ENCODE measurements at regions not wholly inside any gene's neighbourhood (a gene's known extent, or its start where the extent isn't known, plus 50 kb on each side); places are given as distances from the start of the nearest gene placed in this dataset.

DNA sequence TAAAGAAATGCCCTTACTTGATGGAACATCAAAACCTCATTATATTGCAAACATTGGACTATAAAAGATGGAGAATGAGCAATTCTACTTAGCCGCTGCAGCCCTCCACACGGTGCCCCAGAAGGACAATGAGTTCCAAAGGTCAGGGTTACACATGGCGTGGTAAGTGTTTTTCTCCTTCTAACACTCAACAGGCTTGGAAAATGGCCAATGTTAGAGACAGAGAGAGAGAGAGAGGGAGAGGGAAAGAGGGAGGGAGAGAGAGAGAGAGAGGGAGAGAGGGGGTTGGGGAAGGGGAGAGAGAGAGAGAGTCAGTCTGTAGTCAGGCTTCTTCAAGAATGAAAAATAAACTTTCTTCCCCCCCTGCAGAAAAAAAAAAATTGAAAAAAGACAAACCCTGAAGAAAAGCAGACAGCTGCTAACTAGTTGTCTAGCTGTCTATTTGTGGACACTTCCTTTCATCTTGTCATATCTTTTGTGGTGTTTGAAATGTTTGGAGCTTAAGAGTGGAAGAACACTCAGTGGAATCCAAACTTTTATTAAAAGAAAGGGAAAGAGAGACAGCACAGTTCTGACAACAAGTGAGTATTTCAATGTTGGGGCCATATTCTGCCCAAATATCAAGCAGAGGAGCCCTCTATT is 324.8 kb downstream of the TMEM38B start:
- Histone ChIP-seq H3K27ac (ENCODE audit: low read depth in 1 of 2, low read length in 1 of 2) (no peak overlapping the region), H3K9ac (ENCODE audit: insufficient read depth in 1 of 2, low read length in 2 of 2) (no peak overlapping the region), H3K9me3 (ENCODE audit: control insufficient read depth in 4 of 4, insufficient read depth in 3 of 4, low read length in 3 of 4) (no peaks in the 10 kb centered on the region), H3K27me3 (ENCODE audit: control insufficient read depth in 3 of 3, insufficient read depth in 3 of 3, low read length in 2 of 3) (no peaks in the 10 kb centered on the region), H3K4me3 (no peak overlapping the region), H3K36me3 (ENCODE audit: control insufficient read depth in 4 of 4, insufficient read depth in 4 of 4, low read length in 4 of 4) (no peaks in the 10 kb centered on the region), H3K4me1 (ENCODE audit: control insufficient read depth in 5 of 5, insufficient read depth in 5 of 5, low read length in 5 of 5) (peaks cover 0 to 23% (median 0%) of the 10 kb centered on the region in 5 donors)
- DNase-seq (peak; percentile 40 to 90 (median 88)), ATAC-seq (ENCODE audit: insufficient read depth, low FRiP score) (no peak)
- 49 to 54% methylated on average over 3 of the region's 3 CpGs for WGBS, 2 donors
- TF ChIP-seq, protein P1, sequence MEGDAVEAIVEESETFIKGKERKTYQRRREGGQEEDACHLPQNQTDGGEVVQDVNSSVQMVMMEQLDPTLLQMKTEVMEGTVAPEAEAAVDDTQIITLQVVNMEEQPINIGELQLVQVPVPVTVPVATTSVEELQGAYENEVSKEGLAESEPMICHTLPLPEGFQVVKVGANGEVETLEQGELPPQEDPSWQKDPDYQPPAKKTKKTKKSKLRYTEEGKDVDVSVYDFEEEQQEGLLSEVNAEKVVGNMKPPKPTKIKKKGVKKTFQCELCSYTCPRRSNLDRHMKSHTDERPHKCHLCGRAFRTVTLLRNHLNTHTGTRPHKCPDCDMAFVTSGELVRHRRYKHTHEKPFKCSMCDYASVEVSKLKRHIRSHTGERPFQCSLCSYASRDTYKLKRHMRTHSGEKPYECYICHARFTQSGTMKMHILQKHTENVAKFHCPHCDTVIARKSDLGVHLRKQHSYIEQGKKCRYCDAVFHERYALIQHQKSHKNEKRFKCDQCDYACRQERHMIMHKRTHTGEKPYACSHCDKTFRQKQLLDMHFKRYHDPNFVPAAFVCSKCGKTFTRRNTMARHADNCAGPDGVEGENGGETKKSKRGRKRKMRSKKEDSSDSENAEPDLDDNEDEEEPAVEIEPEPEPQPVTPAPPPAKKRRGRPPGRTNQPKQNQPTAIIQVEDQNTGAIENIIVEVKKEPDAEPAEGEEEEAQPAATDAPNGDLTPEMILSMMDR (IDR thresholded peaks at IDR 0.05; ENCODE audit: control extremely low read depth, extremely low read depth) = no peak

DNA sequence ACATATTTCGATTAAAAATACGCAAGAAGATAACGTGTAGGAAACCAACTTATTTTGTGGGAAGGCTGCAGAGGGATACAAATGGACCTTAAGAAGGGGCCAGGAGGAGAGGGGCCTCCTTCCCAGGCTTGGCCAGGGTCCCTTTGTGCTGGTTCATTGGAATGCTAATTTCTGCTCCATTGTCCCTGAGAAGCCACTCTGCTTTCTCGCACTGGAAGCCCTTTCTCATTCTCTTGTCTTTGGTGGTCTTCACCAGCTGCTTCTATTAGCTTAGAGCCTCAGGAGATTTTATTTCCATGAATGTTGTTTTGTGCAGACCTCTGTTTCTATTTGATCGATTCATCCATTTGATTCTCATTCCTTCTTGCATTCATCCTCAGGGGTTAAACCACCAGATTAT is 325.4 kb downstream of the TMEM38B start:
- no peaks in the 10 kb centered on the region for H3K36me3 ChIP-seq (ENCODE audit: control insufficient read depth in 4 of 4, insufficient read depth in 4 of 4, low read length in 4 of 4)
- WGBS, 2 donors = 87 to 94% methylated on average over 5 of the region's 5 CpGs

DNA sequence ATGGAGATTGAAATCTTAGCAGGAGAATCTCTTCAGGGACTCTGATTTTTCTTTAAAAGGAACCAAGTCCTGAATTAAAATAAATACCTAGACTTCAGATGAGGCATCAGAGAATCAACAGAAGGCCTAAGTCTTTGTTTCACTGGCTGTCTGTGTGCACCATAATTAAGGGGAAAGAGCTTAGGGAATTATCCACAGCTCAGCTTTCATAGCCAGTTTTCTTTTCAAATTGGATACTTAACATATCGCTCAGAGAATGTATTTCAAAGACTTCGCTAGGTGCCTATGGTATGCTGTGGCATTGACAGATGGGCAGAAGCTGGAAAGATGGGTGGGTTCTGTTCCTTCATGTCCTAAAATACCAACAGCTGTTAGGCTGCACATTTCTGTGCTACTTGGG is 325.8 kb downstream of the TMEM38B start:
- DNase-seq (no peak), ATAC-seq (ENCODE audit: insufficient read depth, low FRiP score) (no peak)
- TF ChIP-seq, protein P1 (IDR thresholded peaks at IDR 0.05; ENCODE audit: control extremely low read depth, extremely low read depth) = no peak
- Histone ChIP-seq H3K27me3 (ENCODE audit: control insufficient read depth in 3 of 3, insufficient read depth in 3 of 3, low read length in 2 of 3) (no peaks in the 10 kb centered on the region), H3K9me3 (ENCODE audit: control insufficient read depth in 4 of 4, insufficient read depth in 3 of 4, low read length in 3 of 4) (no peaks in the 10 kb centered on the region), H3K27ac (ENCODE audit: low read depth in 1 of 2, low read length in 1 of 2) (no peak overlapping the region), H3K4me3 (no peak overlapping the region), H3K36me3 (ENCODE audit: control insufficient read depth in 4 of 4, insufficient read depth in 4 of 4, low read length in 4 of 4) (no peaks in the 10 kb centered on the region), H3K9ac (ENCODE audit: insufficient read depth in 1 of 2, low read length in 2 of 2) (no peak overlapping the region), H3K4me1 (ENCODE audit: control insufficient read depth in 5 of 5, insufficient read depth in 5 of 5, low read length in 5 of 5) (peaks cover 0 to 23% (median 2%) of the 10 kb centered on the region in 5 donors)
- WGBS, 2 donors = 93 to 95% methylated on average over 2 of the region's 2 CpGs

More for the DNA sequence above, 325.4 kb downstream of the TMEM38B start:
- ATAC-seq (ENCODE audit: insufficient read depth, low FRiP score) = no peak
- Histone ChIP-seq H3K9ac (ENCODE audit: insufficient read depth in 1 of 2, low read length in 2 of 2) (no peak overlapping the region), H3K27me3 (ENCODE audit: control insufficient read depth in 3 of 3, insufficient read depth in 3 of 3, low read length in 2 of 3) (no peaks in the 10 kb centered on the region), H3K4me3 (no peak overlapping the region), H3K27ac (ENCODE audit: low read depth in 1 of 2, low read length in 1 of 2) (no peak overlapping the region), H3K9me3 (ENCODE audit: control insufficient read depth in 4 of 4, insufficient read depth in 3 of 4, low read length in 3 of 4) (no peaks in the 10 kb centered on the region), H3K4me1 (ENCODE audit: control insufficient read depth in 5 of 5, insufficient read depth in 5 of 5, low read length in 5 of 5) (peaks cover 0 to 23% (median 1%) of the 10 kb centered on the region in 5 donors)
- TF ChIP-seq, protein P1 (IDR thresholded peaks at IDR 0.05; ENCODE audit: control extremely low read depth, extremely low read depth) = no peak
- DNase-seq = no peak

DNA sequence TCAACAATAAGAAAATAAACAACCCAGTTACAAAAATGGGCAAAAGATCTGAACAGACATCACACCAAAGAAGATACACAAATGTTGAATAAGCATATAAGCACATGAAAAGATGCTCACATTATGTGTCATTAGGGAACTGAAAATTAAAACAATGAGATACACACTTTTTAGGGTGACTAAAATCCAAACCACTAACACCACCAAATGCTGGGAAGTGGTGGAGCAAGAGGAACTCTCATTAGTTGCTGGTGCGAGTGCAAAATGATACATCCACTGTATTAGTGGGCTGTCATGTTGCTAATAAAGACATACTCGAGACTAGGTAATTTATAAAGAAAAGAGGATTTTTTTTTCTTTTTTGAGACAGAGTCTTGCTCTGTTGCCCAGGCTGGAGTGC is 329.1 kb downstream of the TMEM38B start:
- H3K27me3 ChIP-seq (ENCODE audit: control insufficient read depth in 3 of 3, insufficient read depth in 3 of 3, low read length in 2 of 3) = no peaks in the 10 kb centered on the region
- H3K9ac ChIP-seq (ENCODE audit: insufficient read depth in 1 of 2, low read length in 2 of 2) = no peak overlapping the region
- H3K36me3 ChIP-seq (ENCODE audit: control insufficient read depth in 4 of 4, insufficient read depth in 4 of 4, low read length in 4 of 4) = no peaks in the 10 kb centered on the region
- DNase-seq = no peak
- peaks cover 0 to 21% (median 2%) of the 10 kb centered on the region in 5 donors for H3K4me1 ChIP-seq (ENCODE audit: control insufficient read depth in 5 of 5, insufficient read depth in 5 of 5, low read length in 5 of 5)
- WGBS, 2 donors = 80 to 91% methylated on average over 2 of the region's 2 CpGs
- no peak overlapping the region for H3K27ac ChIP-seq (ENCODE audit: low read depth in 1 of 2, low read length in 1 of 2)
- no peak for ATAC-seq (ENCODE audit: insufficient read depth, low FRiP score)
- TF ChIP-seq, protein P1 (IDR thresholded peaks at IDR 0.05; ENCODE audit: control extremely low read depth, extremely low read depth) = no peak
- no peaks in the 10 kb centered on the region for H3K9me3 ChIP-seq (ENCODE audit: control insufficient read depth in 4 of 4, insufficient read depth in 3 of 4, low read length in 3 of 4)
- H3K4me3 ChIP-seq = no peak overlapping the region
